PFSK-1 (cell line): ENCODE measurements at regions not wholly inside any gene's neighbourhood (a gene's known extent, or its start where the extent isn't known, plus 50 kb on each side); places are given as distances from the start of the nearest gene placed in this dataset.

Experiments
- POLR2AphosphoS5 ChIP-seq: IDR thresholded peaks from 2 replicates; pipeline ENCODE4 v1.6.1; 2012; ENCODE audit warnings: low read depth, mild to moderate bottlenecking, control low read depth, low read length, moderate library complexity
- SIN3A ChIP-seq: IDR thresholded peaks from 2 replicates; pipeline ENCODE4 v1.6.1; 2012; ENCODE audit warnings: mild to moderate bottlenecking, low read length, moderate library complexity, borderline replicate concordance; ENCODE audit not compliant: insufficient read depth
- TF ChIP-seq, protein P1 (sequence below), 2 experiments: IDR thresholded peaks; 2 replicates each; pipeline versions ENCODE4 v1.6.1 to v1.8.0; 2011 to 2012; ENCODE audit warnings: low read depth in 2 of 2, low read length in 2 of 2, control low read depth in 1 of 2, inconsistent platforms in 1 of 2, mild to moderate bottlenecking in 1 of 2, moderate library complexity in 1 of 2; ENCODE audit not compliant: insufficient read depth in 1 of 2

DNA sequence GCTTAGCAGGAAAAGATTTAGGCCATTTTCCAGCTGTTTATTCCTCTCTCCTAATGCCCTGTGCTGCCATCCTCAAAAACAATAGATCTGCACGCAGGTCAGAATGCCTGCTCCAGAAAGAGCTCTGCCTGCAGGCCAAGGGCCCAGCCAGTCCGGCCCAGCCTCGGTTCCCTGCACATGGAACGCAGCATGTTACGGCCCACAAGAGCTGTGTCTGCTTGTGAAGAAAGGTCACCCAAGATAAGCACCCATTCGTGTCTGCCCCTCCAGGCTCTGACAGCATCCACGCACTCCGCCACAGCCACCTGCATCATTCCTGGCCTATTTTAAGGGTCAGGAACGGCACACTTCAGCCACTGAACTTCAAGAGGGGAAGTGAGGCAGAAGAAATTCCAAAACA is 152.2 kb downstream of the SPATA19 start:
- TF ChIP-seq POLR2AphosphoS5 = no peak
- no peak for TF ChIP-seq SIN3A
- TF ChIP-seq, protein P1, sequence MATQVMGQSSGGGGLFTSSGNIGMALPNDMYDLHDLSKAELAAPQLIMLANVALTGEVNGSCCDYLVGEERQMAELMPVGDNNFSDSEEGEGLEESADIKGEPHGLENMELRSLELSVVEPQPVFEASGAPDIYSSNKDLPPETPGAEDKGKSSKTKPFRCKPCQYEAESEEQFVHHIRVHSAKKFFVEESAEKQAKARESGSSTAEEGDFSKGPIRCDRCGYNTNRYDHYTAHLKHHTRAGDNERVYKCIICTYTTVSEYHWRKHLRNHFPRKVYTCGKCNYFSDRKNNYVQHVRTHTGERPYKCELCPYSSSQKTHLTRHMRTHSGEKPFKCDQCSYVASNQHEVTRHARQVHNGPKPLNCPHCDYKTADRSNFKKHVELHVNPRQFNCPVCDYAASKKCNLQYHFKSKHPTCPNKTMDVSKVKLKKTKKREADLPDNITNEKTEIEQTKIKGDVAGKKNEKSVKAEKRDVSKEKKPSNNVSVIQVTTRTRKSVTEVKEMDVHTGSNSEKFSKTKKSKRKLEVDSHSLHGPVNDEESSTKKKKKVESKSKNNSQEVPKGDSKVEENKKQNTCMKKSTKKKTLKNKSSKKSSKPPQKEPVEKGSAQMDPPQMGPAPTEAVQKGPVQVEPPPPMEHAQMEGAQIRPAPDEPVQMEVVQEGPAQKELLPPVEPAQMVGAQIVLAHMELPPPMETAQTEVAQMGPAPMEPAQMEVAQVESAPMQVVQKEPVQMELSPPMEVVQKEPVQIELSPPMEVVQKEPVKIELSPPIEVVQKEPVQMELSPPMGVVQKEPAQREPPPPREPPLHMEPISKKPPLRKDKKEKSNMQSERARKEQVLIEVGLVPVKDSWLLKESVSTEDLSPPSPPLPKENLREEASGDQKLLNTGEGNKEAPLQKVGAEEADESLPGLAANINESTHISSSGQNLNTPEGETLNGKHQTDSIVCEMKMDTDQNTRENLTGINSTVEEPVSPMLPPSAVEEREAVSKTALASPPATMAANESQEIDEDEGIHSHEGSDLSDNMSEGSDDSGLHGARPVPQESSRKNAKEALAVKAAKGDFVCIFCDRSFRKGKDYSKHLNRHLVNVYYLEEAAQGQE (IDR thresholded peaks at IDR 0.05; ENCODE audit: insufficient read depth in 1 of 2, low read depth in 2 of 2, low read length in 2 of 2) = no peak
